NCI-H748 treated with DMSO at 0.1 percent for 48 hours (cell line): ENCODE measurements at regions not wholly inside any gene's neighbourhood (a gene's known extent, or its start where the extent isn't known, plus 50 kb on each side); places are given as distances from the start of the nearest gene placed in this dataset.
"Not testable (repeated sequence)": the region's sequence is repeated elsewhere in the genome, so short reads cannot be mapped to it uniquely, and the experiment has no call there.

ENCODE experiments used
- DNase-seq: peaks from one replicate; lab custom pipeline; 2025; lab: John Stamatoyannopoulos, UW

- DNase-seq = not testable (repeated sequence)
Measured at GRCh38 chr4:153106736-153107135, 97.5 kb upstream of the TRIM2 start.

DNA sequence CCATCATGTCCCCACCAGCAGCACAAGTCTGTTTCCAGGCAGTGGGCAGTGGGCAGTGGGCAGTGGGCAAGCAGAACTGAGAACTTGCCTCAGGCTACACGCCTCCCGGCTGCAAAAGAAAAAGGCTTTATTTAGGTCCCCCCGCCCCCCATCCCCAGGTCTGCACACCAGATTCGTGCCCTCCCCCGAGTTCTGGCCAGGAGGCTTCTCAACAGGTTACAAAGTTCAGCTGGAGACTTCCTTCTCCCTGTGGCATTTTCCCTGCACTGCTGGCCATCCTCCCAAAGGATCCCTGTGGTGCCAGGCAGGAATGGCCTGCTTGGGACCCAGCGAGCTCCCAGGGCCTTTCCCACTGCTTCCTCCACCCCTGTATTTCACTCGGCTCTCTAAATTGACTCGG is 97.0 kb upstream of the TRIM2 start:
- no peak for DNase-seq

GRCh38 chr4:153109296-153109849 is 94.9 kb upstream of the TRIM2 start:
- no peak for DNase-seq

GRCh38 chr4:153110739-153111138 is 93.5 kb upstream of the TRIM2 start:
- DNase-seq = no peak

DNA sequence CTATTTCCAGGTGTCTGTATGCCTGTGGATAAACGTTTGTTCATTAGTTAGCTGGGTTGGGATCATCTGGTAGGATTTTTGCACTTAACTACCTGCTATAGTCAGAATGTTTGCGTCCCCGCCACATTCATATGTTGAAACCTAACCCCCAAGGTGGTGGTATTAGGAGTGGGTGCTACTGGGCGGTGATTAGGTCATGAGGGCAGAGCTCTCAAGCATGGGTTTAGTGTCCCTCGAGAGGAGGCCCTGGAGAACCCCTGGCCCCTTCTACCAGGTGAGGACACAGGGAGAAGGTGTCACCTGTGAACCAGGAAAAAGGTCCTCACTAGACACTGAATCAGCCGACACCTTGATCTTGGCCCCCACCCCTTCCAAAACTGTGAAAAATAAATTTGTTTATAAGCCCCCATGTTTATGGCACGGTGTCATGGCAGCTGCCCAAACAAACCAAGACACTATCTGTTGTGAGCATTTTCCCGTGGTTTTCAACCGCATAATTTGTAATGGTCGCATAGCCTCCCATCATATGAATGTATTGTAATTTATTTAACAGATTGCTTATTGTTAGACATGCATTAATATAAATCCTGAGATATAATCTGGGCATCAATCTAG is 92.7 kb upstream of the TRIM2 start:
- DNase-seq = no peak

- DNase-seq = no peak
Measured at GRCh38 chr4:153112041-153112441, 92.2 kb upstream of the TRIM2 start.

DNA sequence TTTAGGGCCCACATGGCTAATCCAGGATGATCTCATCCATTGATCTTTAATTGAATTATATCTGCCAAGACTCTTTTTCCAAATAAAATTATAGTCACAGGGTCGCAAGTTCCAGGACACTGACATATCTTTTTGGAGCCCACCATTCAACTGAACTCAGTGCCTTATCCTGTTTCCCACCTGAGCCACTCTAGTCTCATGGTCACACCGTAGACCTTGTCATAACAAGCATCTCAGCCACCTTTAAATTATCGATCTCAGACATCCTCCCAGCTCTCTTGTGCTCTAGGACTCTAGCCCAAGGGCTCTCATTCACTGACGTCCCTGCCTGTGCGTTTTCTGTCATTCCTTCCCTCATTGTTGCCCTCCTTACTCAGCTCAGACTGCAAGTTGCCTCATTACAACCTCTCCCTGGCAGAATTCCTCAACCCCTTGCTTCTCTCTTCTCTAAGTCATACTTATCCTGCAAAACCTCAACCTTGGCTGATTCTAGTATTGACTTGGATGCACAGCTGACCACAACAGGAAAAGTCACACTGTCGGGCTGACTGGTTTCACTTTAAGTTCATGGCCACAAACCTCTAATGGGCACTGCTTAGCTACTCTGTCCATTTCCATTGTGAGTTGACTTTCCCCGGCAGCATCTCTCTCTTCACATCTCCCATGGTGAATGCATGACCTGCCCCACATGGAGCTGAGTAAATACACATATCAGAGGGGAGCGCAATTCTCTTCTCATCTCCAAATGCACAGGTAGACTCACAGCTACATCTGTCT is 91.0 kb upstream of the TRIM2 start:
- no peak for DNase-seq

- DNase-seq = no peak
Measured at GRCh38 chr4:153113838-153114105, 90.5 kb upstream of the TRIM2 start.

GRCh38 chr4:153114771-153115321 is 89.4 kb upstream of the TRIM2 start:
- no peak for DNase-seq

GRCh38 chr4:153115322-153116290 is 88.6 kb upstream of the TRIM2 start:
- no peak for DNase-seq

GRCh38 chr4:153116291-153116680 is 88.0 kb upstream of the TRIM2 start:
- no peak for DNase-seq

GRCh38 chr4:153116801-153117200 is 87.4 kb upstream of the TRIM2 start:
- no peak for DNase-seq

- no peak for DNase-seq
Measured at GRCh38 chr4:153117554-153117953, 86.7 kb upstream of the TRIM2 start.

GRCh38 chr4:153119626-153120025 is 84.6 kb upstream of the TRIM2 start:
- no peak for DNase-seq

GRCh38 chr4:153120235-153120634 is 84.0 kb upstream of the TRIM2 start:
- DNase-seq = no peak

GRCh38 chr4:153122855-153123254 is 81.4 kb upstream of the TRIM2 start:
- no peak for DNase-seq

- no peak for DNase-seq
Measured at GRCh38 chr4:153126137-153126536, 78.1 kb upstream of the TRIM2 start.

DNA sequence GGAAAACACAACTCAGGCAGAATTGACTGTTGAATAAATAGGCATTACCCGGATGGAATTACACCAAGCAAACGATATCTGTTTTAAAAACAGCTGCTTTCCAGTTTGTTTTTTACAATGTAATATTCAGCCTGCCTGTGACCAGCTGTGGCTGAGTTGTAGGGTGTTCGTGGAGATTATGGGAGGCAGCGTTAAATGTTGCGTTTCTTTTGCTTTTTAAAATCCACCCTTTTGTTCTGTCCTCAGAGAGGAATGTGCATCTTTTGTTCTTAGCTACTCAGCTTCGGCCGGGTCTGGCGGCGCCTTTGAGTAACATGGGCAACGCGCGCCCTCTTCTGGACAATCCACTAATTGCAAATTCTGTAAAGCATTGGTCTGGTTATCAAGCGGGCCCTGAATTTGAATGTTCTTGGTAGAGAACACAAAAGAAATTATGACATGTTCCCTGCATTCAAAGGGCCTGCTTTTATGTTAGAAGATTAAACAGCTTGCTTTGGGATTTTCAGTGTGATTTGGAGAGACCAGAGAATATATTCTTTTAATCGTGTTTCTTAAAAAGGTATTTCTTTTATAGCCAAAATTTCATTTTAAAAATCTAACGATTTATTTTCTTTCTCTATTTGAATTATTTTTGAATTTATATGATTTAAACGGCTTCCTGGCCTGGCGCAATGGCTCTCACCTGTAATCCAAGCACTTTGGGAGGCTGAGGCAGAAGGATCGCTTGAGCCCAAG is 76.3 kb upstream of the TRIM2 start:
- DNase-seq = peak; percentile 74

DNA sequence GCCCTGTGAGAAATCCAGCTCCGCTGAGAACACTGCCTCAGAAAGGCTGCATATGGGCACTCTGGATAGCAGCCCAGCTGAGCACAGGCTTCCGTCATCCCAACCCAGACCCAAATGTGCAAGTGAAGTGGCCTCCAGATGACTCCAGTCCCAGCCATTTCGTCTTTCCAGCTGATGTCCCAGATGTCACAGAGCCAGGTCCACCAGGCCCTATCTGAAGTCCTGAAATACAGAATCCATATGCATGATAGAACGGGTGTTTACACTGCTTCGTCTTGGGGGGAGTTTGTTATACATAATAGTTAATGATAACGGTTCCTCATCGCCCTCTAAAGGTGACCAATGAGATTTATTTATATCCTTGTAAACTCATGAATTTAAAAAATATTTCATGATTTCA is 72.6 kb upstream of the TRIM2 start:
- DNase-seq = no peak

DNA sequence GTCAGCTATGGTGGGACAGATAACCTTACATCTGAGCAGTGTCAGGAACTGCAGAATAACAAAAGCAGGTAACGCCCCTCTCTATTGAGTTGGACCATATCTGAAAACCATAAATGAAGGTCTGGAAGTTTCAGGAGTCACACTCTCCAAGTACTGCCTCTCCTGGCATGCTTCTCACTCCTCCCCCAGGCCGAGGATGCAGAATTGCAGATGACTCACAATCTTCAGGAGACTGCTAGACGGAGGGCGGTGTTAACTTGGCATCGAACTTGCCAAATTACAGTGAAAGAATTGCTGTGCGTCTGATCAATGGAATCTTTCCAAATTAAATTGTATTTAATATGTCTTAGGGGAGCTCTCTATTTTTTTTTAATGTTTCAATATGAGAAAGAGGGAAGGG is 67.1 kb upstream of the TRIM2 start:
- DNase-seq = no peak
